Natural killer cell (primary cell): ENCODE measurements at regions not wholly inside any gene's neighbourhood (a gene's known extent, or its start where the extent isn't known, plus 50 kb on each side); places are given as distances from the start of the nearest gene placed in this dataset.

ENCODE experiments used
- ATAC-seq, 3 donors: fragments of 150-1000 bp in 2 of 3; fragments of 200-7000 bp in 1 of 3; cut with Tn5 transposase; 1 replicate in 1 of 3; 2 replicates in 2 of 3; pipeline ENCODE4 v1.10.0; 2021; ENCODE audit warnings: mild to moderate bottlenecking in 2 of 3, moderate library complexity in 2 of 3
- DNase-seq, 2 donors: peaks; one replicate each; pipeline versions ENCODE4 v3.0.0 to v3.0.0-alpha.2; 2013 to 2021; ENCODE audit warnings: mixed read lengths in 1 of 2
- H3K27ac ChIP-seq: one replicate; pipeline ENCODE4 v1.5.1; 2013; ENCODE audit warnings: mild to moderate bottlenecking, low read length
- H3K27me3 ChIP-seq: one replicate; pipeline ENCODE4 v1.6.1; 2013; ENCODE audit warnings: low read length; ENCODE audit not compliant: control insufficient read depth, insufficient read depth
- H3K36me3 ChIP-seq: one replicate; pipeline ENCODE4 v1.6.1; 2013; ENCODE audit warnings: low read length; ENCODE audit not compliant: control insufficient read depth, insufficient read depth
- H3K4me1 ChIP-seq: one replicate; pipeline ENCODE4 v1.6.1; 2013; ENCODE audit warnings: low read length; ENCODE audit not compliant: control insufficient read depth, insufficient read depth
- H3K4me3 ChIP-seq: one replicate; pipeline ENCODE4 v1.5.1; 2013; ENCODE audit warnings: low read length
- H3K9me3 ChIP-seq: one replicate; pipeline ENCODE4 v1.6.1; 2013; ENCODE audit warnings: low read length; ENCODE audit not compliant: control insufficient read depth, insufficient read depth
- H3K27ac Mint-ChIP-seq, 2 donors: one replicate each; pipeline ENCODE4 v1.8.0; 2022; ENCODE audit warnings: mild to moderate bottlenecking in 2 of 2, mixed read lengths in 2 of 2, moderate library complexity in 1 of 2
- H3K27me3 Mint-ChIP-seq, 2 donors: one replicate each; pipeline ENCODE4 v1.8.0; 2022; ENCODE audit warnings: low read depth in 2 of 2, mixed read lengths in 2 of 2
- H3K36me3 Mint-ChIP-seq: one replicate; pipeline ENCODE4 v1.8.0; 2022; ENCODE audit warnings: mixed read lengths
- H3K4me1 Mint-ChIP-seq, 2 donors: one replicate each; pipeline ENCODE4 v1.8.0; 2022; ENCODE audit warnings: mixed read lengths in 2 of 2
- H3K4me3 Mint-ChIP-seq: one replicate; pipeline ENCODE4 v1.8.0; 2022; ENCODE audit warnings: mild to moderate bottlenecking, moderate library complexity, mixed read lengths
- H3K9me3 Mint-ChIP-seq, 2 donors: one replicate each; pipeline ENCODE4 v1.8.0; 2022; ENCODE audit warnings: mixed read lengths in 2 of 2
- CTCF ChIP-seq: fragments of 200-600 bp; IDR thresholded peaks from one replicate; pipeline ENCODE4 v1.8.0; 2022; ENCODE audit warnings: antibody characterized with exemption
- WGBS: methylation state at CpG from one replicate; pipeline ENCODE4 v1.1.7; 2013; ENCODE audit warnings: missing lambda C conversion rate; ENCODE audit not compliant: insufficient coverage; 5-methylcytosine and 5-hydroxymethylcytosine counted together
- intact Hi-C: fragments of 100-400 bp; cut with micrococcal nuclease; formaldehyde crosslinking; loops from one replicate; pipeline ENCODE4 v1.14.2; 2022

- ATAC-seq (no peak), DNase-seq (no peak)
- peaks cover 8 to 21% of the 10 kb centered on the region in 2 donors for H3K9me3 Mint-ChIP-seq
- no peaks in the 10 kb centered on the region for H3K36me3 ChIP-seq
- no peak overlapping the region for H3K4me3 ChIP-seq
- intact Hi-C loops: no loop called here
- H3K27me3 ChIP-seq: no peaks in the 10 kb centered on the region
- no peak overlapping the region for H3K4me3 Mint-ChIP-seq
- no peaks in the 10 kb centered on the region for H3K4me1 Mint-ChIP-seq
- no peaks in the 10 kb centered on the region for H3K27me3 Mint-ChIP-seq
- no peak for TF ChIP-seq CTCF
- no peaks in the 10 kb centered on the region for H3K4me1 ChIP-seq
- H3K27ac Mint-ChIP-seq: no peak overlapping the region
- 89% methylated on average over 3 of the region's 5 CpGs for WGBS
- no peak overlapping the region for H3K27ac ChIP-seq
- peaks cover 9% of the 10 kb centered on the region for H3K36me3 Mint-ChIP-seq
- no peaks in the 10 kb centered on the region for H3K9me3 ChIP-seq
These were observed 316.9 kb downstream of the OSR1 start for GRCh38 chr2:19041434-19042041.

- no peak for TF ChIP-seq CTCF
- Histone ChIP-seq H3K36me3 (no peaks in the 10 kb centered on the region), H3K4me1 (no peaks in the 10 kb centered on the region), H3K27me3 (no peaks in the 10 kb centered on the region), H3K9me3 (no peaks in the 10 kb centered on the region), H3K4me3 (no peak overlapping the region), H3K27ac (no peak overlapping the region)
- ATAC-seq (no peak), DNase-seq (no peak)
- 45% methylated on average over 2 of the region's 3 CpGs for WGBS
- H3K27ac Mint-ChIP-seq: no peak overlapping the region
- intact Hi-C loops: no loop called here
- H3K27me3 Mint-ChIP-seq: no peaks in the 10 kb centered on the region
- H3K9me3 Mint-ChIP-seq: peaks cover 4 to 13% of the 10 kb centered on the region in 2 donors
- H3K4me1 Mint-ChIP-seq: no peaks in the 10 kb centered on the region
- no peak overlapping the region for H3K4me3 Mint-ChIP-seq
- no peaks in the 10 kb centered on the region for H3K36me3 Mint-ChIP-seq
These were observed 320.1 kb downstream of the OSR1 start for GRCh38 chr2:19038071-19039015.

- Histone ChIP-seq H3K4me1 (no peaks in the 10 kb centered on the region), H3K4me3 (no peak overlapping the region), H3K27me3 (no peaks in the 10 kb centered on the region), H3K36me3 (no peaks in the 10 kb centered on the region), H3K27ac (no peak overlapping the region), H3K9me3 (no peaks in the 10 kb centered on the region)
- H3K9me3 Mint-ChIP-seq: peaks cover 2 to 9% of the 10 kb centered on the region in 2 donors
- TF ChIP-seq CTCF: no peak
- ATAC-seq (no peak), DNase-seq (no peak)
- H3K4me1 Mint-ChIP-seq: no peaks in the 10 kb centered on the region
- no peak overlapping the region for H3K27ac Mint-ChIP-seq
- no peaks in the 10 kb centered on the region for H3K27me3 Mint-ChIP-seq
- intact Hi-C loops: no loop called here
- no peak overlapping the region for H3K4me3 Mint-ChIP-seq
- no peaks in the 10 kb centered on the region for H3K36me3 Mint-ChIP-seq
These were observed 322.3 kb downstream of the OSR1 start for GRCh38 chr2:19036091-19036490.
